ENCODE measurements at regions not wholly inside any gene's neighbourhood (a gene's known extent, or its start where the extent isn't known, plus 50 kb on each side); places are given as distances from the start of the nearest gene placed in this dataset.

GRCh38 chr16:14350081-14350480 is 279.0 kb downstream of the MRTFB start:
- Histone ChIP-seq H3K56ac (ENCODE audit: extremely low read depth, insufficient read depth, low read length) (no peak overlapping the region), H2BK120ac (ENCODE audit: low read depth, low read length) (no peak overlapping the region), H3K14ac (replicated peaks; ENCODE audit: low read depth, low read length) (no peak overlapping the region), H3K4me1 (ENCODE audit: control insufficient read depth, insufficient read depth, low read length) (no peaks in the 10 kb centered on the region; the same call in 1 of the 2 replicates), H4K91ac (ENCODE audit: insufficient read depth, low read depth, low read length) (no peak overlapping the region), H3K27me3 (ENCODE audit: control insufficient read depth, insufficient read depth, low read length) (no peaks in the 10 kb centered on the region), H2BK5ac (ENCODE audit: low read depth, low read length, poor library complexity, severe bottlenecking) (no peak overlapping the region), H2BK20ac (ENCODE audit: low read depth, low read length) (no peak overlapping the region), H3K4me3 (ENCODE audit: insufficient read depth, low read depth, low read length) (no peak overlapping the region), H2AFZ (replicated peaks; ENCODE audit: low read length, poor library complexity) (no peak overlapping the region), H3K79me1 (ENCODE audit: low read depth in 1 of 2, low read length in 2 of 2) (no peaks in the 10 kb centered on the region), H3K9me1 (ENCODE audit: insufficient read depth, low read length) (no peaks in the 10 kb centered on the region), H2AK5ac (ENCODE audit: low read depth, low read length) (no peak overlapping the region), H3K9me3 (ENCODE audit: control insufficient read depth, insufficient read depth, low read length) (peaks cover 3% of the 10 kb centered on the region; the same call in 1 of the 2 replicates), H4K20me1 (ENCODE audit: insufficient read depth, low read length) (no peaks in the 10 kb centered on the region), H2AK9ac (replicated peaks; ENCODE audit: low read depth, low read length, poor library complexity) (no peak overlapping the region), H4K5ac (ENCODE audit: low read depth, low read length) (no peak overlapping the region), H3K4ac (ENCODE audit: low read depth, low read length) (no peak overlapping the region), H4K8ac (ENCODE audit: low read depth in 2 of 2, low read length in 2 of 2) (no peak overlapping the region), H3K36me3 (ENCODE audit: control insufficient read depth, insufficient read depth, low read length) (no peaks in the 10 kb centered on the region), H3K18ac (ENCODE audit: low read depth, low read length) (no peak overlapping the region), H3K23ac (ENCODE audit: low read depth, low read length) (no peak overlapping the region), H3K27ac (ENCODE audit: insufficient read depth, low read length) (no peak overlapping the region), H3K9ac (ENCODE audit: low read depth, low read length) (no peak overlapping the region), H2BK15ac (ENCODE audit: low read depth, low read length) (no peak overlapping the region), H3K4me2 (ENCODE audit: low read depth, low read length) (no peak overlapping the region)
- WGBS, 2 experiments (ENCODE audit: extremely low coverage in 2 of 2, insufficient read length in 1 of 2) = 87% methylated on average over 4 of the region's 8 CpGs; no CpG with 5 or more reads in 1 of the 2 experiments
- no TSS peak for BruUV-seq (replicated peaks)
- ATAC-seq (ENCODE audit: low read depth) = no peak
- in situ Hi-C loops (cut with MboI; ENCODE audit: low sequenced_read_pairs) = no loop called here
- no peak for TF ChIP-seq RFX5 (IDR thresholded peaks at IDR 0.05; ENCODE audit: low read depth, low read length)
- TF ChIP-seq BHLHE40 (IDR thresholded peaks at IDR 0.05; ENCODE audit: low read depth, low read length) = no peak
- TF ChIP-seq NFE2L2 (IDR thresholded peaks at IDR 0.05; ENCODE audit: low read depth, low read length) = no peak
- TF ChIP-seq MXI1 (IDR thresholded peaks at IDR 0.05; ENCODE audit: borderline replicate concordance, low read depth, low read length) = no peak
- TF ChIP-seq CEBPB (IDR thresholded peaks at IDR 0.05; ENCODE audit: low read depth, low read length) = no peak
- TF ChIP-seq MAZ (IDR thresholded peaks at IDR 0.05; ENCODE audit: borderline replicate concordance, low read depth, low read length) = no peak
- TF ChIP-seq FOS (IDR thresholded peaks at IDR 0.05; ENCODE audit: low read depth, low read length) = no peak
- no peak for TF ChIP-seq RCOR1 (IDR thresholded peaks at IDR 0.05; ENCODE audit: insufficient replicate concordance, low read length)
- no peak for TF ChIP-seq ELK1 (IDR thresholded peaks at IDR 0.05; ENCODE audit: borderline replicate concordance, low read depth, low read length)
- no peak for TF ChIP-seq SMC3 (IDR thresholded peaks at IDR 0.05; ENCODE audit: low read depth, low read length)
- no peak for TF ChIP-seq USF2 (IDR thresholded peaks at IDR 0.05; ENCODE audit: low read depth, low read length)
- TF ChIP-seq CHD1 (IDR thresholded peaks at IDR 0.05; ENCODE audit: low read depth, low read length) = no peak
- TF ChIP-seq CTCF (conservative IDR thresholded peaks at IDR 0.05; ENCODE audit: low read depth, low read length) = no peak
- no peak for TF ChIP-seq RAD21 (IDR thresholded peaks at IDR 0.05; ENCODE audit: low read length)
- no peak for TF ChIP-seq MAFK (IDR thresholded peaks at IDR 0.05; ENCODE audit: low read depth, low read length)
- no peak for TF ChIP-seq POLR2A (IDR thresholded peaks at IDR 0.05; ENCODE audit: low read depth, low read length)
- ChIA-PET CTCF (no interaction called here), POLR2A (ENCODE audit: unreplicated experiment) (no interaction called here)
- no peak for DNase-seq
- intact Hi-C loops (cut with micrococcal nuclease) = no loop called here
- dilution Hi-C loops (cut with HindIII; ENCODE audit: low sequenced_read_pairs, unreplicated experiment) = no loop called here
